ENCODE measurements at regions not wholly inside any gene's neighbourhood (a gene's known extent, or its start where the extent isn't known, plus 50 kb on each side); places are given as distances from the start of the nearest gene placed in this dataset.
"Not testable (repeated sequence)": the region's sequence is repeated elsewhere in the genome, so short reads cannot be mapped to it uniquely, and the experiment has no call there.

- TF ChIP-seq CTCF (IDR thresholded peaks at IDR 0.05; ENCODE audit: insufficient read depth, low read depth, low read length, missing control alignments): no peak
- DNase-seq (ENCODE audit: low read depth): no peak
- H3K4me3 ChIP-seq (ENCODE audit: low read length): no peak overlapping the region
These were observed 698.7 kb downstream of the TDRD15 start for GRCh38 chr2:21822505-21822904.

DNA sequence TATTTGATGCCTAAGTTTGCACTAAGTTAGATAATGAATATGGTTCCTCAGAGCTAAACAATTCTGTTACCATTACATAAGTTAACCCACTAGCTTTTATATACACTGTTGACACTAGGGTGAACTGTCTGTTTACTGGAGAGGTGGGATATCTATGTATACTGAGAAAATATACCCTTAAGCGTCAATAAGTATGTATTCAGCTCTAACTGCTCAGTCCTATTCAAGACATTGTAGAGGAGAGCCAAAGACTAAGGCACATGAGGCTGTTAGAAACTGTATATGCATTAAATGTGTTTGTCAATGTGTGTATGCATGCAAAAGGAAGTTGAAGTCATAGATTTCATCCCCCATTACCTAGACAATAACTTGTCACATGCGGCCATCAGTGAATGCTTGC is 710.0 kb downstream of the TDRD15 start:
- no peak overlapping the region for H3K4me3 ChIP-seq (ENCODE audit: low read length)
- DNase-seq (ENCODE audit: low read depth): no peak
- TF ChIP-seq CTCF (IDR thresholded peaks at IDR 0.05; ENCODE audit: insufficient read depth, low read depth, low read length, missing control alignments): no peak

DNA sequence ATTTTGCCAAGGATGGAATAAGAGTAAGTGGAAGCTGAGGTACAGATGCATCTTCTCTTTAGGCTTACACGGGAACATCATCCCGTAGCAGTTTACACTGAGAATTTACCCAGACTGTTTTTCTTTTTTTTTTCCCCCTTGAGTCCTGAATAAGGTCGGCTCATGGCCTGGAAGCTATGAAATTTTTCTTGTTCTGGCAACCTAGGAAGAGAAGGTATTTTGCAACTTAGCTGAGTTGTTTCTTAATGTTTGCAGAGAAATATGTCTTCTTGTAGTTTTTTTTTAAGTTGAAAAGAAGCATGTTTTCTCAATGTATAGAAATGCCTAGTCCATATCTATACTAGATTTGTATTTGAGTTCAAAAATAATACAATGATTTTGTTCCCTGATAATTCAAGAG is 712.5 kb downstream of the TDRD15 start:
- DNase-seq (ENCODE audit: low read depth): no peak
- H3K4me3 ChIP-seq (ENCODE audit: low read length): no peak overlapping the region
- no peak for TF ChIP-seq CTCF (IDR thresholded peaks at IDR 0.05; ENCODE audit: insufficient read depth, low read depth, low read length, missing control alignments)

GRCh38 chr2:21836719-21837118 is 713.0 kb downstream of the TDRD15 start:
- no peak for DNase-seq (ENCODE audit: low read depth)
- H3K4me3 ChIP-seq (ENCODE audit: low read length): no peak overlapping the region
- TF ChIP-seq CTCF (IDR thresholded peaks at IDR 0.05; ENCODE audit: insufficient read depth, low read depth, low read length, missing control alignments): no peak

DNA sequence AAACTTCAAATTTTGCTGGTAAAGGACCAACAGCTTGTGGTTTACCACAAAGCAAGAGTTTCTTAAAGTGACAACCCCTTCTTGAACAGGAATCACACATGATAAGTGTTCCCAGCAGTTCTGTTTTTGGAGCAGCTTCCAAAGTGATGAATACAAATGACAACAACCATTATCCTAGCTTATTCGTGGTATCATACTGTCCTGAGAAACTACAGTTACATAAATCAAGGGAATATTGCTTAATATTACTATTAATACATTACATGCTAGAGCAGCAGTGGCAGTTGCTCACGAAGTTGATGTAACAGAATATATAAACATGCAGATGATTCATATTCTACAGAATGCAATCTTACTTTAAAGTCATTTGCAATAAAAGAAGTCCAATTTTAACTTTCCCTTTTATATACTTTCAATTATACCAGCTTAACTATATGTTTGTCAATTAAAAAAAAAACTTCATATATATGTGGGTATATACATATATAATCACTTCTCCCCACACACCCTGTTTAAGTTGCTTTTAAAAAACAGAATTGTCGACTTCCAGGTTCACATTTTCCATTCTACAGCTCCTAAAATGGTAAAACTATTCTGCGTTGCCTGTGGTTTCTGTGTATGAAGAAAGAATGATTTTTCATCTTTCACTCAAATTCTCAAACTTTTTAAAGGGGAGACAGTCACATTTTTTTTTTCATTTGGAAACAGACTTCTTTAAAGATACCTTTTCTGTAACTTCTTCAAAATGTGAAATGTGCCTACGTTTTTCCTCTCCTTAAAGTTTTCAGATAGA is 713.6 kb downstream of the TDRD15 start:
- no peak for TF ChIP-seq CTCF (IDR thresholded peaks at IDR 0.05; ENCODE audit: insufficient read depth, low read depth, low read length, missing control alignments)
- DNase-seq (ENCODE audit: low read depth): peak; percentile 7
- no peak overlapping the region for H3K4me3 ChIP-seq (ENCODE audit: low read length)

- DNase-seq (ENCODE audit: low read depth): no peak
- TF ChIP-seq CTCF (IDR thresholded peaks at IDR 0.05; ENCODE audit: insufficient read depth, low read depth, low read length, missing control alignments): no peak
These were observed 717.6 kb downstream of the TDRD15 start for GRCh38 chr2:21841341-21841740.

GRCh38 chr2:21850367-21850766 is 726.6 kb downstream of the TDRD15 start:
- not testable (repeated sequence) for H3K4me3 ChIP-seq (ENCODE audit: low read length); DNase-seq (ENCODE audit: low read depth)

More at GRCh38 chr2:21841341-21841740, 717.6 kb downstream of the TDRD15 start:
- H3K4me3 ChIP-seq (ENCODE audit: low read length): no peak overlapping the region

Measured in epithelial cell of esophagus (primary cell).